GM23338 (cell line): ENCODE measurements at regions not wholly inside any gene's neighbourhood (a gene's known extent, or its start where the extent isn't known, plus 50 kb on each side); places are given as distances from the start of the nearest gene placed in this dataset.

Experiments used
- ATAC-seq: fragments of 200-7000 bp; cut with Tn5 transposase; 3 replicates; pipeline ENCODE4 v1.9.1; 2020
- DNase-seq: peaks from one replicate; pipeline ENCODE4 v3.0.0-alpha.2; 2015; ENCODE audit warnings: low spot score
- H2AFZ ChIP-seq: fragments of 200-600 bp; sonication (generic); 2 replicates; pipeline ENCODE4 v1.8.0; 2016; ENCODE audit warnings: antibody characterized with exemption, mild to moderate bottlenecking, moderate library complexity
- H3F3A ChIP-seq: fragments of 200-600 bp; sonication (generic); replicated peaks from 2 replicates; pipeline ENCODE4 v1.8.0; 2017; ENCODE audit warnings: antibody characterized with exemption, mixed run types, low read depth
- H3K27ac ChIP-seq: fragments of 200-600 bp; sonication (generic); 2 replicates; pipeline ENCODE4 v1.6.1; 2016; ENCODE audit warnings: low read depth
- H3K27me3 ChIP-seq: fragments of 200-600 bp; sonication (generic); 2 replicates; pipeline ENCODE4 v1.8.0; 2016; ENCODE audit warnings: mild to moderate bottlenecking, mixed run types, moderate library complexity; ENCODE audit not compliant: insufficient read depth
- H3K36me3 ChIP-seq: fragments of 200-600 bp; sonication (generic); 2 replicates; pipeline ENCODE4 v1.8.0; 2016; ENCODE audit warnings: mild to moderate bottlenecking; ENCODE audit not compliant: insufficient read depth
- H3K4me1 ChIP-seq: fragments of 200-600 bp; sonication (generic); 2 replicates; pipeline ENCODE4 v1.8.0; 2016; ENCODE audit warnings: mild to moderate bottlenecking, moderate library complexity; ENCODE audit not compliant: insufficient read depth
- H3K4me2 ChIP-seq: fragments of 200-600 bp; sonication (generic); 2 replicates; pipeline ENCODE4 v1.7.1; 2017; ENCODE audit warnings: mixed run types
- H3K4me3 ChIP-seq: fragments of 200-600 bp; sonication (generic); 2 replicates; pipeline ENCODE4 v1.6.1; 2016; ENCODE audit warnings: mixed run types
- H3K79me2 ChIP-seq: fragments of 200-600 bp; sonication (generic); replicated peaks from 2 replicates; pipeline ENCODE4 v1.8.0; 2017; ENCODE audit warnings: mild to moderate bottlenecking; ENCODE audit not compliant: insufficient read depth
- H3K9me2 ChIP-seq: fragments of 200-600 bp; sonication (generic); 2 replicates; pipeline ENCODE4 v1.8.0; 2017; ENCODE audit not compliant: insufficient read depth
- H4K20me1 ChIP-seq: fragments of 200-600 bp; sonication (generic); replicated peaks from 2 replicates; pipeline ENCODE4 v1.8.0; 2017; ENCODE audit warnings: mild to moderate bottlenecking; ENCODE audit not compliant: insufficient read depth
- H3K27ac Mint-ChIP-seq: 2 replicates; pipeline ENCODE4 v1.8.0; 2020; ENCODE audit warnings: inconsistent platforms, mild to moderate bottlenecking, moderate library complexity, mixed read lengths
- H3K27me3 Mint-ChIP-seq: 3 replicates; pipeline ENCODE4 v1.8.0; 2022; ENCODE audit warnings: low read depth, mild to moderate bottlenecking, moderate library complexity, mixed read lengths, inconsistent platforms; ENCODE audit not compliant: insufficient read depth, poor library complexity
- H3K36me3 Mint-ChIP-seq: 3 replicates; pipeline ENCODE4 v1.8.0; 2021; ENCODE audit warnings: low read depth, mild to moderate bottlenecking, inconsistent platforms, moderate library complexity, mixed read lengths
- H3K4me1 Mint-ChIP-seq: 3 replicates; pipeline ENCODE4 v1.8.0; 2020; ENCODE audit warnings: mild to moderate bottlenecking, inconsistent platforms, mixed read lengths
- H3K4me3 Mint-ChIP-seq: 3 replicates; pipeline ENCODE4 v1.8.0; 2021; ENCODE audit warnings: moderate library complexity, mild to moderate bottlenecking, inconsistent platforms, mixed read lengths
- H3K9me3 Mint-ChIP-seq: 3 replicates; pipeline ENCODE4 v1.8.0; 2020; ENCODE audit warnings: moderate library complexity, mild to moderate bottlenecking, inconsistent platforms, mixed read lengths
- EZH2phosphoT487 ChIP-seq: fragments of 200-600 bp; sonication (generic); IDR thresholded peaks from one replicate; pipeline ENCODE4 v1.8.1; 2018; ENCODE audit warnings: antibody characterized with exemption; ENCODE audit not compliant: unreplicated experiment
- REST ChIP-seq: IDR thresholded peaks from one replicate; pipeline ENCODE4 v1.6.1; 2018; ENCODE audit warnings: antibody characterized with exemption; ENCODE audit not compliant: unreplicated experiment
- STAT1 ChIP-seq: IDR thresholded peaks from one replicate; pipeline ENCODE4 v1.6.1; 2016; ENCODE audit warnings: antibody characterized with exemption; ENCODE audit not compliant: unreplicated experiment
- ZNF331 ChIP-seq: fragments of 250-450 bp; sonication (Bioruptor Pico); IDR thresholded peaks from 2 replicates; pipeline ENCODE4 v1.5.0; 2020; ENCODE audit warnings: low read depth, mild to moderate bottlenecking, moderate library complexity
- ZNF462 ChIP-seq: fragments of 250-450 bp; sonication (Bioruptor Pico); IDR thresholded peaks from 2 replicates; pipeline ENCODE4 v1.5.0; 2020; ENCODE audit warnings: mild to moderate bottlenecking, moderate library complexity

- Histone ChIP-seq H3K79me2 (no peaks in the 10 kb centered on the region), H3K4me1 (peaks cover 18% of the 10 kb centered on the region), H4K20me1 (no peaks in the 10 kb centered on the region), H3K9me2 (peaks cover 6% of the 10 kb centered on the region), H2AFZ (no peak overlapping the region), H3K27ac (no peak overlapping the region), H3K4me2 (no peak overlapping the region), H3K36me3 (no peaks in the 10 kb centered on the region; the same call in 1 of the 2 replicates), H3K4me3 (no peak overlapping the region), H3K27me3 (no peaks in the 10 kb centered on the region), H3F3A (no peaks in the 10 kb centered on the region)
- Mint-ChIP-seq H3K9me3 (no peaks in the 10 kb centered on the region; the same call in 2 of the 3 replicates), H3K27ac (no peak overlapping the region; the same call in 1 of the 2 replicates), H3K4me3 (no peak overlapping the region), H3K4me1 (peaks cover 30% of the 10 kb centered on the region), H3K27me3 (peaks cover 4% of the 10 kb centered on the region), H3K36me3 (no peaks in the 10 kb centered on the region)
- TF ChIP-seq ZNF462 (CRISPR knock-in tag) = no peak
- ATAC-seq = no peak
- no peak for DNase-seq
Measured at GRCh38 chr20:24738981-24739633, 210.0 kb upstream of the CST7 start.

- Mint-ChIP-seq H3K27me3 (peaks cover 4% of the 10 kb centered on the region), H3K4me1 (peaks cover 30% of the 10 kb centered on the region), H3K9me3 (no peaks in the 10 kb centered on the region), H3K4me3 (no peak overlapping the region), H3K36me3 (no peaks in the 10 kb centered on the region), H3K27ac (no peak overlapping the region)
- no peak for ATAC-seq
- Histone ChIP-seq H4K20me1 (no peaks in the 10 kb centered on the region), H3K27ac (no peak overlapping the region), H3K4me3 (no peak overlapping the region), H3K4me1 (peaks cover 18% of the 10 kb centered on the region), H3F3A (no peaks in the 10 kb centered on the region), H3K9me2 (peaks cover 6% of the 10 kb centered on the region), H3K4me2 (no peak overlapping the region), H3K36me3 (no peaks in the 10 kb centered on the region; the same call in 1 of the 2 replicates), H3K79me2 (no peaks in the 10 kb centered on the region), H3K27me3 (no peaks in the 10 kb centered on the region), H2AFZ (no peak overlapping the region)
- no peak for DNase-seq
- TF ChIP-seq REST = no peak
- TF ChIP-seq EZH2phosphoT487 = no peak
- TF ChIP-seq ZNF331 (CRISPR knock-in tag) = no peak
- TF ChIP-seq STAT1 = no peak
Measured at GRCh38 chr20:24739746-24740145, 209.3 kb upstream of the CST7 start.
